ENCODE measurements at regions not wholly inside any gene's neighbourhood (a gene's known extent, or its start where the extent isn't known, plus 50 kb on each side); places are given as distances from the start of the nearest gene placed in this dataset.

- no peak for DNase-seq (ENCODE audit: extremely low read depth, low read depth)
- no peak for TF ChIP-seq CTCF (IDR thresholded peaks at IDR 0.05; ENCODE audit: low read depth, low read length)
Measured at GRCh38 chr16:54455030-54455725, 168.6 kb upstream of the IRX3 start.

GRCh38 chr16:54454616-54455015 lies 168.0 kb upstream of the IRX3 start:
- TF ChIP-seq CTCF (IDR thresholded peaks at IDR 0.05; ENCODE audit: low read depth, low read length), result no peak
- DNase-seq (ENCODE audit: extremely low read depth, low read depth), result no peak

- no peak for TF ChIP-seq CTCF (IDR thresholded peaks at IDR 0.05; ENCODE audit: low read depth, low read length)
- DNase-seq (ENCODE audit: extremely low read depth, low read depth), result no peak
Measured at GRCh38 chr16:54453871-54454270, 167.3 kb upstream of the IRX3 start.

GRCh38 chr16:54447576-54448440 lies 161.2 kb upstream of the IRX3 start:
- no peak for DNase-seq (ENCODE audit: extremely low read depth, low read depth)
- no peak for TF ChIP-seq CTCF (IDR thresholded peaks at IDR 0.05; ENCODE audit: low read depth, low read length)

GRCh38 chr16:54446639-54447038 lies 160.1 kb upstream of the IRX3 start:
- peak; percentile 52 for DNase-seq (ENCODE audit: extremely low read depth, low read depth)
- TF ChIP-seq CTCF (IDR thresholded peaks at IDR 0.05; ENCODE audit: low read depth, low read length), result no peak

GRCh38 chr16:54444851-54445458 lies 158.4 kb upstream of the IRX3 start:
- no peak for DNase-seq (ENCODE audit: extremely low read depth, low read depth)
- no peak for TF ChIP-seq CTCF (IDR thresholded peaks at IDR 0.05; ENCODE audit: low read depth, low read length)

- TF ChIP-seq CTCF (IDR thresholded peaks at IDR 0.05; ENCODE audit: low read depth, low read length), result no peak
- DNase-seq (ENCODE audit: extremely low read depth, low read depth), result no peak
Measured at GRCh38 chr16:54443839-54444238, 157.3 kb upstream of the IRX3 start.
